ENCODE measurements at regions not wholly inside any gene's neighbourhood (a gene's known extent, or its start where the extent isn't known, plus 50 kb on each side); places are given as distances from the start of the nearest gene placed in this dataset.

- H3K27me3 ChIP-seq (ENCODE audit: control insufficient read depth in 2 of 2, insufficient read depth in 2 of 2, low read length in 2 of 2) = no peaks in the 10 kb centered on the region
- H3K27ac ChIP-seq (ENCODE audit: low read depth in 2 of 2, low read length in 2 of 2) = no peak overlapping the region
These were observed 294.0 kb upstream of the CXCR4 start for GRCh38 chr2:136411946-136412345.

GRCh38 chr2:136410673-136411072, 292.7 kb upstream of the CXCR4 start:
- Histone ChIP-seq H3K27me3 (ENCODE audit: control insufficient read depth in 2 of 2, insufficient read depth in 2 of 2, low read length in 2 of 2) (peaks cover 0 to 5% of the 10 kb centered on the region in 2 donors), H3K4me1 (ENCODE audit: control insufficient read depth in 2 of 2, insufficient read depth in 2 of 2, low read length in 2 of 2) (no peaks in the 10 kb centered on the region), H3K4me3 (ENCODE audit: low read length in 2 of 2) (no peak overlapping the region), H3K9me3 (ENCODE audit: control insufficient read depth in 2 of 2, low read length in 2 of 2) (no peaks in the 10 kb centered on the region), H3K9ac (ENCODE audit: low read depth in 1 of 2, low read length in 2 of 2) (no peak overlapping the region), H3K27ac (ENCODE audit: low read depth in 2 of 2, low read length in 2 of 2) (no peak overlapping the region), H3K36me3 (ENCODE audit: control insufficient read depth in 2 of 2, insufficient read depth in 2 of 2, low read length in 2 of 2) (no peaks in the 10 kb centered on the region)

More at GRCh38 chr2:136411946-136412345, 294.0 kb upstream of the CXCR4 start:
- H3K4me3 ChIP-seq (ENCODE audit: low read length in 2 of 2) = no peak overlapping the region
- no peaks in the 10 kb centered on the region for H3K9me3 ChIP-seq (ENCODE audit: control insufficient read depth in 2 of 2, low read length in 2 of 2)
- no peak overlapping the region for H3K9ac ChIP-seq (ENCODE audit: low read depth in 1 of 2, low read length in 2 of 2)
- H3K4me1 ChIP-seq (ENCODE audit: control insufficient read depth in 2 of 2, insufficient read depth in 2 of 2, low read length in 2 of 2) = no peaks in the 10 kb centered on the region
- no peaks in the 10 kb centered on the region for H3K36me3 ChIP-seq (ENCODE audit: control insufficient read depth in 2 of 2, insufficient read depth in 2 of 2, low read length in 2 of 2)

- Histone ChIP-seq H3K27ac (ENCODE audit: low read depth in 2 of 2, low read length in 2 of 2) (no peak overlapping the region), H3K9ac (ENCODE audit: low read depth in 1 of 2, low read length in 2 of 2) (no peak overlapping the region), H3K27me3 (ENCODE audit: control insufficient read depth in 2 of 2, insufficient read depth in 2 of 2, low read length in 2 of 2) (peaks cover 0 to 5% of the 10 kb centered on the region in 2 donors), H3K9me3 (ENCODE audit: control insufficient read depth in 2 of 2, low read length in 2 of 2) (no peaks in the 10 kb centered on the region), H3K36me3 (ENCODE audit: control insufficient read depth in 2 of 2, insufficient read depth in 2 of 2, low read length in 2 of 2) (no peaks in the 10 kb centered on the region), H3K4me3 (ENCODE audit: low read length in 2 of 2) (no peak overlapping the region), H3K4me1 (ENCODE audit: control insufficient read depth in 2 of 2, insufficient read depth in 2 of 2, low read length in 2 of 2) (no peaks in the 10 kb centered on the region)
These were observed 290.8 kb upstream of the CXCR4 start for GRCh38 chr2:136408795-136409194.

GRCh38 chr2:136407952-136408318, 290.0 kb upstream of the CXCR4 start:
- no peak overlapping the region for H3K9ac ChIP-seq (ENCODE audit: low read depth in 1 of 2, low read length in 2 of 2)
- no peaks in the 10 kb centered on the region for H3K4me1 ChIP-seq (ENCODE audit: control insufficient read depth in 2 of 2, insufficient read depth in 2 of 2, low read length in 2 of 2)
- no peak overlapping the region for H3K27ac ChIP-seq (ENCODE audit: low read depth in 2 of 2, low read length in 2 of 2)
- H3K36me3 ChIP-seq (ENCODE audit: control insufficient read depth in 2 of 2, insufficient read depth in 2 of 2, low read length in 2 of 2) = no peaks in the 10 kb centered on the region
- peaks cover 0 to 5% of the 10 kb centered on the region in 2 donors for H3K27me3 ChIP-seq (ENCODE audit: control insufficient read depth in 2 of 2, insufficient read depth in 2 of 2, low read length in 2 of 2)
- H3K9me3 ChIP-seq (ENCODE audit: control insufficient read depth in 2 of 2, low read length in 2 of 2) = no peaks in the 10 kb centered on the region
- H3K4me3 ChIP-seq (ENCODE audit: low read length in 2 of 2) = no peak overlapping the region

GRCh38 chr2:136407117-136407951, 289.4 kb upstream of the CXCR4 start:
- H3K9me3 ChIP-seq (ENCODE audit: control insufficient read depth in 2 of 2, low read length in 2 of 2) = no peaks in the 10 kb centered on the region
- H3K4me1 ChIP-seq (ENCODE audit: control insufficient read depth in 2 of 2, insufficient read depth in 2 of 2, low read length in 2 of 2) = no peaks in the 10 kb centered on the region
- no peak overlapping the region for H3K27ac ChIP-seq (ENCODE audit: low read depth in 2 of 2, low read length in 2 of 2)
- H3K9ac ChIP-seq (ENCODE audit: low read depth in 1 of 2, low read length in 2 of 2) = no peak overlapping the region
- H3K36me3 ChIP-seq (ENCODE audit: control insufficient read depth in 2 of 2, insufficient read depth in 2 of 2, low read length in 2 of 2) = no peaks in the 10 kb centered on the region
- H3K27me3 ChIP-seq (ENCODE audit: control insufficient read depth in 2 of 2, insufficient read depth in 2 of 2, low read length in 2 of 2) = peaks cover 0 to 5% of the 10 kb centered on the region in 2 donors
- H3K4me3 ChIP-seq (ENCODE audit: low read length in 2 of 2) = no peak overlapping the region

GRCh38 chr2:136404925-136405324, 287.0 kb upstream of the CXCR4 start:
- no peaks in the 10 kb centered on the region for H3K9me3 ChIP-seq (ENCODE audit: control insufficient read depth in 2 of 2, low read length in 2 of 2)
- no peak overlapping the region for H3K4me3 ChIP-seq (ENCODE audit: low read length in 2 of 2)
- peaks cover 0 to 5% of the 10 kb centered on the region in 2 donors for H3K27me3 ChIP-seq (ENCODE audit: control insufficient read depth in 2 of 2, insufficient read depth in 2 of 2, low read length in 2 of 2)
- H3K9ac ChIP-seq (ENCODE audit: low read depth in 1 of 2, low read length in 2 of 2) = no peak overlapping the region
- no peaks in the 10 kb centered on the region for H3K4me1 ChIP-seq (ENCODE audit: control insufficient read depth in 2 of 2, insufficient read depth in 2 of 2, low read length in 2 of 2)
- no peak overlapping the region for H3K27ac ChIP-seq (ENCODE audit: low read depth in 2 of 2, low read length in 2 of 2)
- no peaks in the 10 kb centered on the region for H3K36me3 ChIP-seq (ENCODE audit: control insufficient read depth in 2 of 2, insufficient read depth in 2 of 2, low read length in 2 of 2)

GRCh38 chr2:136404176-136404575, 286.2 kb upstream of the CXCR4 start:
- Histone ChIP-seq H3K4me3 (ENCODE audit: low read length in 2 of 2) (no peak overlapping the region), H3K9ac (ENCODE audit: low read depth in 1 of 2, low read length in 2 of 2) (no peak overlapping the region), H3K27ac (ENCODE audit: low read depth in 2 of 2, low read length in 2 of 2) (no peak overlapping the region), H3K9me3 (ENCODE audit: control insufficient read depth in 2 of 2, low read length in 2 of 2) (no peaks in the 10 kb centered on the region), H3K4me1 (ENCODE audit: control insufficient read depth in 2 of 2, insufficient read depth in 2 of 2, low read length in 2 of 2) (no peaks in the 10 kb centered on the region), H3K27me3 (ENCODE audit: control insufficient read depth in 2 of 2, insufficient read depth in 2 of 2, low read length in 2 of 2) (peaks cover 0 to 5% of the 10 kb centered on the region in 2 donors), H3K36me3 (ENCODE audit: control insufficient read depth in 2 of 2, insufficient read depth in 2 of 2, low read length in 2 of 2) (no peaks in the 10 kb centered on the region)

GRCh38 chr2:136402281-136402680, 284.3 kb upstream of the CXCR4 start:
- Histone ChIP-seq H3K9me3 (ENCODE audit: control insufficient read depth in 2 of 2, low read length in 2 of 2) (no peaks in the 10 kb centered on the region), H3K9ac (ENCODE audit: low read depth in 1 of 2, low read length in 2 of 2) (no peak overlapping the region), H3K4me3 (ENCODE audit: low read length in 2 of 2) (no peak overlapping the region), H3K27me3 (ENCODE audit: control insufficient read depth in 2 of 2, insufficient read depth in 2 of 2, low read length in 2 of 2) (peaks cover 0 to 5% of the 10 kb centered on the region in 2 donors), H3K4me1 (ENCODE audit: control insufficient read depth in 2 of 2, insufficient read depth in 2 of 2, low read length in 2 of 2) (no peaks in the 10 kb centered on the region), H3K27ac (ENCODE audit: low read depth in 2 of 2, low read length in 2 of 2) (no peak overlapping the region), H3K36me3 (ENCODE audit: control insufficient read depth in 2 of 2, insufficient read depth in 2 of 2, low read length in 2 of 2) (no peaks in the 10 kb centered on the region)

GRCh38 chr2:136399667-136400289, 281.8 kb upstream of the CXCR4 start:
- Histone ChIP-seq H3K9me3 (ENCODE audit: control insufficient read depth in 2 of 2, low read length in 2 of 2) (no peaks in the 10 kb centered on the region), H3K27ac (ENCODE audit: low read depth in 2 of 2, low read length in 2 of 2) (no peak overlapping the region), H3K4me1 (ENCODE audit: control insufficient read depth in 2 of 2, insufficient read depth in 2 of 2, low read length in 2 of 2) (no peaks in the 10 kb centered on the region), H3K9ac (ENCODE audit: low read depth in 1 of 2, low read length in 2 of 2) (no peak overlapping the region), H3K4me3 (ENCODE audit: low read length in 2 of 2) (no peak overlapping the region), H3K27me3 (ENCODE audit: control insufficient read depth in 2 of 2, insufficient read depth in 2 of 2, low read length in 2 of 2) (no peaks in the 10 kb centered on the region), H3K36me3 (ENCODE audit: control insufficient read depth in 2 of 2, insufficient read depth in 2 of 2, low read length in 2 of 2) (no peaks in the 10 kb centered on the region)

- Histone ChIP-seq H3K27ac (ENCODE audit: low read depth in 2 of 2, low read length in 2 of 2) (no peak overlapping the region), H3K9me3 (ENCODE audit: control insufficient read depth in 2 of 2, low read length in 2 of 2) (no peaks in the 10 kb centered on the region), H3K27me3 (ENCODE audit: control insufficient read depth in 2 of 2, insufficient read depth in 2 of 2, low read length in 2 of 2) (no peaks in the 10 kb centered on the region), H3K4me3 (ENCODE audit: low read length in 2 of 2) (no peak overlapping the region), H3K9ac (ENCODE audit: low read depth in 1 of 2, low read length in 2 of 2) (no peak overlapping the region), H3K4me1 (ENCODE audit: control insufficient read depth in 2 of 2, insufficient read depth in 2 of 2, low read length in 2 of 2) (no peaks in the 10 kb centered on the region), H3K36me3 (ENCODE audit: control insufficient read depth in 2 of 2, insufficient read depth in 2 of 2, low read length in 2 of 2) (no peaks in the 10 kb centered on the region)
These were observed 277.6 kb upstream of the CXCR4 start for GRCh38 chr2:136395582-136395981.

Data from mucosa of rectum (tissue), 2 donors.